Panc1 (cell line): ENCODE measurements at regions not wholly inside any gene's neighbourhood (a gene's known extent, or its start where the extent isn't known, plus 50 kb on each side); places are given as distances from the start of the nearest gene placed in this dataset.
"Not testable (repeated sequence)": the region's sequence is repeated elsewhere in the genome, so short reads cannot be mapped to it uniquely, and the experiment has no call there.

ENCODE experiments used
- ATAC-seq: fragments of 200-7000 bp; cut with Tn5 transposase; 2 replicates; pipeline ENCODE4 v1.9.1; 2020; ENCODE audit warnings: mild to moderate bottlenecking, moderate library complexity
- BruUV-seq: library from RNA; stranded (reverse); fragments of 400-500 nt; replicated peaks from 2 replicates; lab custom pipeline; 2021; lab: Mats Ljungman, UMichigan
- CTCF ChIA-PET: fragments of 300-600 bp; sonication (Branson Sonifier 250); formaldehyde crosslinking; loops from one replicate; lab custom pipeline; 2022; ENCODE audit warnings: antibody characterized with exemption; lab: Charles Lee
- POLR2A ChIA-PET: fragments of 300-600 bp; sonication (Branson Sonifier 250); formaldehyde crosslinking; loops from one replicate; lab custom pipeline; 2022; ENCODE audit warnings: antibody characterized with exemption; lab: Charles Lee
- DNase-seq: peaks from one replicate; pipeline ENCODE4 v3.0.0-alpha.2; 2010; ENCODE audit warnings: low read depth, low spot score
- H3K27ac ChIP-seq: 2 replicates; pipeline ENCODE4 v1.5.1; 2011; ENCODE audit warnings: mild to moderate bottlenecking, low read length, inconsistent platforms
- H3K27me3 ChIP-seq: fragments of 200-500 bp; sonication (Bioruptor generic); 2 replicates; pipeline ENCODE4 v1.6.0; 2014; ENCODE audit warnings: low read length, inconsistent platforms; ENCODE audit not compliant: control insufficient read depth, insufficient read depth
- H3K36me3 ChIP-seq: fragments of 200-500 bp; sonication (Bioruptor generic); 2 replicates; pipeline ENCODE4 v1.5.1; 2014; ENCODE audit warnings: inconsistent platforms, mild to moderate bottlenecking, low read length, moderate library complexity; ENCODE audit not compliant: control insufficient read depth, insufficient read depth
- H3K4me1 ChIP-seq: 2 replicates; pipeline ENCODE4 v1.5.1; 2011; ENCODE audit warnings: inconsistent platforms, mild to moderate bottlenecking, low read length, moderate library complexity; ENCODE audit not compliant: control insufficient read depth, insufficient read depth
- H3K4me3 ChIP-seq, 2 experiments: 2 replicates each; pipeline ENCODE4 v1.5.1; 2011 to 2012; ENCODE audit warnings: low read depth in 2 of 2, low read length in 2 of 2, mild to moderate bottlenecking in 2 of 2, inconsistent platforms in 1 of 2, moderate library complexity in 1 of 2
- H3K9me3 ChIP-seq: fragments of 200-500 bp; sonication (Bioruptor generic); 2 replicates; pipeline ENCODE4 v1.5.1; 2014; ENCODE audit warnings: low read depth, mild to moderate bottlenecking, inconsistent platforms, low read length, moderate library complexity; ENCODE audit not compliant: control insufficient read depth, insufficient read depth
- POLR2AphosphoS5 ChIP-seq: IDR thresholded peaks from 2 replicates; pipeline ENCODE4 v1.6.1; 2012; ENCODE audit warnings: mild to moderate bottlenecking, low read depth, low read length, moderate library complexity
- SIN3A ChIP-seq: IDR thresholded peaks from 2 replicates; pipeline ENCODE4 v1.6.1; 2012; ENCODE audit warnings: low read depth, mild to moderate bottlenecking, low read length, moderate library complexity, borderline replicate concordance; ENCODE audit not compliant: insufficient read depth
- TCF7L2 ChIP-seq: IDR thresholded peaks from 2 replicates; pipeline ENCODE4 v1.6.1; 2011; ENCODE audit warnings: mild to moderate bottlenecking, low read depth, low read length, inconsistent platforms
- in situ Hi-C: cut with HindIII; loops from 2 replicates; pipeline ENCODE4 v1.10.0; 2016; ENCODE audit warnings: low sequenced_read_pairs, low pct_unique_long_range_greater_than_20kb
- intact Hi-C: fragments of 100-400 bp; cut with micrococcal nuclease; formaldehyde crosslinking; loops from one replicate; pipeline ENCODE4 v1.10.0; 2022; ENCODE audit not compliant: unreplicated experiment
- TF ChIP-seq, protein P1 (sequence below), 2 experiments: IDR thresholded peaks; 2 replicates each; pipeline ENCODE4 v1.6.1; 2011 to 2012; ENCODE audit warnings: low read depth in 2 of 2, control low read depth in 1 of 2, low read length in 1 of 2, mild to moderate bottlenecking in 1 of 2, moderate library complexity in 1 of 2; ENCODE audit not compliant: insufficient read depth in 1 of 2
- TF ChIP-seq, protein P2 (sequence below): fragments of 450-650 bp; IDR thresholded peaks from 2 replicates; pipeline ENCODE4 v1.5.1; 2017; ENCODE audit warnings: mild to moderate bottlenecking

DNA sequence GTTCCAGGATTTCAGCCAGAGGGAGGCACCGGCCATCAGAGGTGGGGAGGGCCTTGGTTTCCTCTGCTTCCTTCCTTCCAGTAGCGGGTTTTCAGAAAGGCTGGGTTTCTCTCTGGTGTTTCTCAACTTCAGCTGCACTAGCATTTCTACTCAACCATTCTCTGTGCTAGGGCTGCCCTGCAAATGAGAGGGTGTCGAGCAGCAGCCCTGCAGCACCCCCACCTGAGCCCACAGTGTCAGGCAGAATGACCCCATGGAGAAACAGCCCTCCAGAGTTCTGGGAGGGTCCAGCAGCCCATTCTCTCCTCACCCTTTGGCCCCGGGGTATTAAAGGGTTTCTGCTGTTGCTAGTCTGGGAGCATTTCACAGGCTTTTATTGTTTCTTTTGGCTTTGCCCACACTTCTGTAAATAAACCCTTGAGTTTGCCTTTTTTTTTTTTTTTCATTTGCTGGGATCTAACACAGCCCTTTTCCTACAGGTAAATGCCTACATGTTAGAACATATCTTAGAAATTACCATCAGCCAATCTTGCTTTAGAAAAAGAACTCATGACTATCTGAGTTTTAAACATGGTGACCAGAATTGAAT lies 151.5 kb upstream of the VIPR2 start:
- in situ Hi-C loops, result no loop called here
- Histone ChIP-seq H3K36me3 (no peaks in the 10 kb centered on the region), H3K27ac (no peak overlapping the region), H3K4me1 (no peaks in the 10 kb centered on the region), H3K4me3 (no peak overlapping the region), H3K27me3 (no peaks in the 10 kb centered on the region), H3K9me3 (no peaks in the 10 kb centered on the region)
- TF ChIP-seq, protein P1, sequence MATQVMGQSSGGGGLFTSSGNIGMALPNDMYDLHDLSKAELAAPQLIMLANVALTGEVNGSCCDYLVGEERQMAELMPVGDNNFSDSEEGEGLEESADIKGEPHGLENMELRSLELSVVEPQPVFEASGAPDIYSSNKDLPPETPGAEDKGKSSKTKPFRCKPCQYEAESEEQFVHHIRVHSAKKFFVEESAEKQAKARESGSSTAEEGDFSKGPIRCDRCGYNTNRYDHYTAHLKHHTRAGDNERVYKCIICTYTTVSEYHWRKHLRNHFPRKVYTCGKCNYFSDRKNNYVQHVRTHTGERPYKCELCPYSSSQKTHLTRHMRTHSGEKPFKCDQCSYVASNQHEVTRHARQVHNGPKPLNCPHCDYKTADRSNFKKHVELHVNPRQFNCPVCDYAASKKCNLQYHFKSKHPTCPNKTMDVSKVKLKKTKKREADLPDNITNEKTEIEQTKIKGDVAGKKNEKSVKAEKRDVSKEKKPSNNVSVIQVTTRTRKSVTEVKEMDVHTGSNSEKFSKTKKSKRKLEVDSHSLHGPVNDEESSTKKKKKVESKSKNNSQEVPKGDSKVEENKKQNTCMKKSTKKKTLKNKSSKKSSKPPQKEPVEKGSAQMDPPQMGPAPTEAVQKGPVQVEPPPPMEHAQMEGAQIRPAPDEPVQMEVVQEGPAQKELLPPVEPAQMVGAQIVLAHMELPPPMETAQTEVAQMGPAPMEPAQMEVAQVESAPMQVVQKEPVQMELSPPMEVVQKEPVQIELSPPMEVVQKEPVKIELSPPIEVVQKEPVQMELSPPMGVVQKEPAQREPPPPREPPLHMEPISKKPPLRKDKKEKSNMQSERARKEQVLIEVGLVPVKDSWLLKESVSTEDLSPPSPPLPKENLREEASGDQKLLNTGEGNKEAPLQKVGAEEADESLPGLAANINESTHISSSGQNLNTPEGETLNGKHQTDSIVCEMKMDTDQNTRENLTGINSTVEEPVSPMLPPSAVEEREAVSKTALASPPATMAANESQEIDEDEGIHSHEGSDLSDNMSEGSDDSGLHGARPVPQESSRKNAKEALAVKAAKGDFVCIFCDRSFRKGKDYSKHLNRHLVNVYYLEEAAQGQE (IDR thresholded peaks at IDR 0.05; ENCODE audit: insufficient read depth in 1 of 2, low read depth in 2 of 2, low read length in 1 of 2), result no peak
- TF ChIP-seq, protein P2, sequence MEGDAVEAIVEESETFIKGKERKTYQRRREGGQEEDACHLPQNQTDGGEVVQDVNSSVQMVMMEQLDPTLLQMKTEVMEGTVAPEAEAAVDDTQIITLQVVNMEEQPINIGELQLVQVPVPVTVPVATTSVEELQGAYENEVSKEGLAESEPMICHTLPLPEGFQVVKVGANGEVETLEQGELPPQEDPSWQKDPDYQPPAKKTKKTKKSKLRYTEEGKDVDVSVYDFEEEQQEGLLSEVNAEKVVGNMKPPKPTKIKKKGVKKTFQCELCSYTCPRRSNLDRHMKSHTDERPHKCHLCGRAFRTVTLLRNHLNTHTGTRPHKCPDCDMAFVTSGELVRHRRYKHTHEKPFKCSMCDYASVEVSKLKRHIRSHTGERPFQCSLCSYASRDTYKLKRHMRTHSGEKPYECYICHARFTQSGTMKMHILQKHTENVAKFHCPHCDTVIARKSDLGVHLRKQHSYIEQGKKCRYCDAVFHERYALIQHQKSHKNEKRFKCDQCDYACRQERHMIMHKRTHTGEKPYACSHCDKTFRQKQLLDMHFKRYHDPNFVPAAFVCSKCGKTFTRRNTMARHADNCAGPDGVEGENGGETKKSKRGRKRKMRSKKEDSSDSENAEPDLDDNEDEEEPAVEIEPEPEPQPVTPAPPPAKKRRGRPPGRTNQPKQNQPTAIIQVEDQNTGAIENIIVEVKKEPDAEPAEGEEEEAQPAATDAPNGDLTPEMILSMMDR, result no peak
- no peak for TF ChIP-seq POLR2AphosphoS5
- TF ChIP-seq SIN3A, result no peak
- no peak for TF ChIP-seq TCF7L2
- no peak for DNase-seq
- ChIA-PET POLR2A (no interaction called here), CTCF (no interaction called here)
- intact Hi-C loops, result no loop called here
- BruUV-seq, result no TSS peak
- no peak for ATAC-seq

DNA sequence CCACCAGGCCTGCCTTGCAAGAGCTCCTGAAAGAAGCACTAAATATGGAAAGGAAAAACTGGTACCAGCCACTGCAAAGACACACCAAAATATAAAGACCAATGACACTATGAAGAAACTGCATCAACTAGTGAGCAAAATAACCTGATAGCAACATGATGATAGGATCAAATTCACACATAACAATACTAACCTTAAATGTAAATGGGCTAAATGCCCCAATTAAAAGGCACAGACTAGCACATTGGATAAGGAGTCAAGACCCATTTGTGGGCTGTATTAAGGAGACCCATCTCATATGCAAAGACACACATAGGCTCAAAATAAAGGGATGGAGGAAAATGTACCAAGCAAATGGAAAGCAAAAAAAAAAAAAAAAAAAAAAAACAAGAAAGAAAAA lies 141.8 kb upstream of the VIPR2 start:
- H3K9me3 ChIP-seq, H3K4me3 ChIP-seq, H3K36me3 ChIP-seq, BruUV-seq, CTCF ChIA-PET, POLR2A ChIA-PET, in situ Hi-C loops, intact Hi-C loops, DNase-seq, H3K27ac ChIP-seq, H3K4me1 ChIP-seq, H3K27me3 ChIP-seq, ATAC-seq: not testable (repeated sequence)

DNA sequence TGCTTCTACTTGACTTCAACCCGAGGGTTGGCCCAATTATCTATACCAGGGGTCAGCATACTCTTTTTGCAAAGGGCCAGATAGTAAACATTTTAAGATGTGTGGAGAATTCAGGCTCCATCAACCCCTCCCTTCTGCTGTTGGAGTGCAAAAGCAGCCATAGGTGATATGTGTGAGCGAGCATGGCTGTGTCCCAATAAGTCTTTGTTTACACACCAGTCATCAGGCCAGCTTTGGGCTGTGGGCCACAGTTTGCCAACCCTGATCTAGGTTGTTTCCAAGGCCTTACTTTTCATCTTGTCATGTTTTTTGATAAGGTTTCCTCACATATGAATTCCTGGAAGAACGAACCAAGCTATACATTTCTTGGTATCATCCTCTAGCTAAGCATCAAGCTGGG lies 136.9 kb upstream of the VIPR2 start:
- Histone ChIP-seq H3K4me1 (no peaks in the 10 kb centered on the region), H3K4me3 (no peak overlapping the region), H3K27ac (no peak overlapping the region), H3K27me3 (peaks cover 2% of the 10 kb centered on the region), H3K9me3 (no peaks in the 10 kb centered on the region), H3K36me3 (no peaks in the 10 kb centered on the region)
- ChIA-PET CTCF (no interaction called here), POLR2A (interaction anchor here (0.7 kb wide), 1 partner anchor 45 kb away, joined by 4 read pairs; no protein-coding TSS in a partner anchor)
- DNase-seq, result no peak
- intact Hi-C loops (no loop called here), in situ Hi-C loops (no loop called here)
- ATAC-seq, result no peak
- TF ChIP-seq SIN3A (no peak), POLR2AphosphoS5 (no peak), TCF7L2 (no peak)
- TF ChIP-seq, protein P2, result no peak
- TF ChIP-seq, protein P1 (IDR thresholded peaks at IDR 0.05; ENCODE audit: insufficient read depth in 1 of 2, low read depth in 2 of 2, low read length in 1 of 2), result no peak
- BruUV-seq, result no TSS peak
